Superior temporal gyrus (tissue), 1 donor: ENCODE measurements at regions not wholly inside any gene's neighbourhood (a gene's known extent, or its start where the extent isn't known, plus 50 kb on each side); places are given as distances from the start of the nearest gene placed in this dataset.
A peak's percentile ranks its signal among the peaks of the same experiment; 100 is the strongest.
"Not testable (repeated sequence)": the region's sequence is repeated elsewhere in the genome, so short reads cannot be mapped to it uniquely, and the experiment has no call there.

Source experiments
- DNase-seq: peaks from one replicate; pipeline ENCODE4 v3.0.0-alpha.2; 2016; ENCODE audit errors: extremely low spot score

GRCh38 chr12:92061061-92061460 is 84.6 kb downstream of the BTG1 start:
- DNase-seq, result no peak

DNA sequence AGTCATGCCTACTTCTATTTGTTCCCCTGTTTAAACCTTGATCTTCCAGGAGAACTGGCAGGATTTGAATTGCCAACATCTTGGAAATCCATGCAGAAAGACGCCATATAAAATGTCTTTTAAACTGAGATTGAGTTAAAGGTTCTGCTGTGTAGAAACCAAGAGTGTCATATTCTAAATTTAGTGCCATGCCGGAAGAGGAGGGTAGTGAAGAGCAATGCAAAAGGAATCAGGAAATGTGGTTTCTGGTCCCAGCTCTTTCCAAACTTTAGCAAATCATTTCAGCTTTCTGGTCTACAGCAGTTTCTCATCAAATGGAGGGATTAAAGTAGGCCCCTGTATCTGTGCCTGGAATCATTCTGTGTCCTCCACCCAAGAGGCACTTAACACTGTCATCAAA is 85.7 kb downstream of the BTG1 start:
- no peak for DNase-seq

DNA sequence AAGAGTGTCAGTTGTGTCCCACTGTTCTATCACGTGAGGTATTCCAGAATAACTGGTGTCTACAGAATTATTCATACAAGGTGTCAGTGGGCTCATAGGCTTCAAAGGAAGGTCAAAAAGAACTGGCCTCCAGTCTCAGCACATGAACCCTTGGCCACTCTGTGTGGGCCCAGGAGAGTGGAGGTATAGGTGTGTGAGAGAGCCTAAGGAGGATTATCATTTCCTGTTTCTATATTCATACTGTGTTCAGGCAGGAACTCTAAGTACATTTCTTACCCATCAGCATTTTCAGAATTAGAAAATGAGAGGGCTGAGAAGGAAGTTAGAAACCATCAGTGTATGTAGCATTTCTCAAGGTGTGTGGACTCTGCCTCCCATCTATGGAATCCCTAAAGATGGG is 87.0 kb downstream of the BTG1 start:
- DNase-seq, result no peak

DNA sequence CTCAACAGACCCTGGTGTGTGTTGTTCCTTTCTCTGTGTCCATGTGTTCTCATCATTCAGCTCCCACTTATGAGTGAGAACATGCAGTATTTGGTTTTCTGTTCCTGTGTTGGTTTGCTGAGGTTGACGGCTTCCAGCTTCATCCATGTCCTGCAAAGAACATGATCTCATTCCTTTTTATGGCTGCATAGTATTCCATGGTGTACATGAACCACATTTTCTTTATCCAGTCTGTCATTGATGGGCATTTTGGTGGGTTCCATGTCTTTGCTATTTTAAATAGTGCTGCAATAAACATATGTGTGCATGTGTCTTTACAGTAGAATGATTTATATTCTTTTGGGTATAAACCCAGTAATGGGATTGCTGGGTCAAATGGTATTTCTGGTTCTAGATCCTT is 88.9 kb downstream of the BTG1 start:
- not testable (repeated sequence) for DNase-seq

- DNase-seq, result no peak
Measured at GRCh38 chr12:92056290-92056689, 89.4 kb downstream of the BTG1 start.

DNA sequence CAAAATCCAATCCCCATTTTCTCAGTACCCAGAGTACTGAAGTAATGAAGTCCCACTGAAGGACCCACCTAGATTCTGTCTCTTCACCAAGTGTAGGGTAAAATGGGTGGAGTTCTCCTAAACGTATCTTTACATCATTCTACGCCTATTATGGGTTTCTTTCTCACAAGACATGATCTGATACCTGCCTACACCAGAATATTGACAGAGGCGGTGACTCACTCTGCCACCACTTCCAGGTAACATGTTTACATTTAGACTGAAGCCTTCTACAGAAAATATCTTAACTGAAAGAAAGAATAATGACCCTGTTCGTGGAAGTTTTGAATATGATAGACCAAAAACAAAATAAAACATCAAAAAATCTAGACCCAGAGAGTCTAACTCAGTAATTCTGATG is 89.8 kb downstream of the BTG1 start:
- DNase-seq, result no peak

DNA sequence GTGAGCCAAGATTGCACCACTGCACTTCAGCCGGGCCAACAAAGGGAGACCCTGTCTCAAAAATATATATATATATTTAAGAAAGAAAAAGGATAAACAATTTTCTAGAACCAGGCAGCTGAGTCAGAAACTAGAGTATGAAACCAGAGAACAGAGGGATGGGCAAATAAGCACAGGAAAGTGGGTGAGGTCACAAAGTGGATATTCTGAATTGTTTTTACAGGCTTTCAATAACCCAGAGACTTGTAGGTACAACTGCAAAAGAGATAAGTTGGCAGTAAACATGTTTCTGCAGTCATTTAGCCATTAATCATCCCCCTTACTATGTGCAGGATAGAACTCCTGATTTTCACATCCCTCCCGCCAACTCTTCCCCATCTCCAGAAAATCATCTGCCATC is 94.2 kb downstream of the BTG1 start:
- no peak for DNase-seq

- no peak for DNase-seq
Measured at GRCh38 chr12:92049403-92049802, 96.2 kb downstream of the BTG1 start.

DNA sequence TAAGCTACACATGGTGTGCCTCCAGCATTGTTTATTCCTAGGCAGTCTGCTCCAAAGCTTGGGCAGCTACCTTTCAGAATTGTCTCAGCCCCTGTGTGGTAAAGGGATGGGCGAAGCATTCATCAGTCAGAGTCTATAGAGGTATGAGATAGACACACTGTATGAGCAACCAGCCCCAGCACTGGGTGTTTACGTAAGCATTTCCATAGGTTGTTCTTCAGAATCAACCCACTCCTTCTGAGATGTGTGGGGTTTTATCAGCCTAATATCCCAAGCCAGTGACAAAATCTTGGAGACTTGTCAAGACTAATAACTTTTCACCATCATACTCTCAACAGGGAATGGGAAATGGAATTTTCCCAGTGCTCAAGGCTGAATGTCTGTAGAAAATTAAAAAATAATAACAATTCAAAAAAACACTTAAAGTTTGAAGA is 98.2 kb downstream of the BTG1 start:
- no peak for DNase-seq

GRCh38 chr12:92046557-92047392 is 98.9 kb downstream of the BTG1 start:
- no peak for DNase-seq

GRCh38 chr12:92045852-92046251 is 99.8 kb downstream of the BTG1 start:
- DNase-seq, result no peak

GRCh38 chr12:92044435-92044834 is 101.2 kb downstream of the BTG1 start:
- no peak for DNase-seq

GRCh38 chr12:92042791-92043531 is 102.7 kb downstream of the BTG1 start:
- no peak for DNase-seq

- no peak for DNase-seq
Measured at GRCh38 chr12:92041742-92042141, 103.9 kb downstream of the BTG1 start.

- peak; percentile 72 for DNase-seq
Measured at GRCh38 chr12:92039046-92039445, 106.6 kb downstream of the BTG1 start.

DNA sequence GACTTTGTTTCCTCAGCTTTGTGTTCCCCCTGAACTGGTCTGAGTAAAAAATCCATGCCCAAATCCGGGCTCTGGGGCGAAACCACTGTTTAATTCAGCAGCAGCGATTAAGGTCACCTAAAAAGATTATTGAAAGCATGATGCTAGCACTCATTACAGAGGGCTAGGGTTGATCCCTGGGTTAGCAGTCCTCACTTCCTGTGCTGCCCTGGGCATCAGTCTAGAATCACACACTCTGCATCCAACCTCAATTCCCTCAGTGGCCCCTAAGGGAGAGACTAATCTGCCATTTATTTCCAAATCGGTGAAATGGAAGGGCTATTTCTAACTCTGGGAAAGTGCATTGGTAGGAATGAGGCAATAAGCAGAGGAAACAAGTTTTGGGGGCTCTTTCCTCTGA is 107.2 kb downstream of the BTG1 start:
- no peak for DNase-seq

- no peak for DNase-seq
Measured at GRCh38 chr12:92036771-92037453, 108.7 kb downstream of the BTG1 start.

DNA sequence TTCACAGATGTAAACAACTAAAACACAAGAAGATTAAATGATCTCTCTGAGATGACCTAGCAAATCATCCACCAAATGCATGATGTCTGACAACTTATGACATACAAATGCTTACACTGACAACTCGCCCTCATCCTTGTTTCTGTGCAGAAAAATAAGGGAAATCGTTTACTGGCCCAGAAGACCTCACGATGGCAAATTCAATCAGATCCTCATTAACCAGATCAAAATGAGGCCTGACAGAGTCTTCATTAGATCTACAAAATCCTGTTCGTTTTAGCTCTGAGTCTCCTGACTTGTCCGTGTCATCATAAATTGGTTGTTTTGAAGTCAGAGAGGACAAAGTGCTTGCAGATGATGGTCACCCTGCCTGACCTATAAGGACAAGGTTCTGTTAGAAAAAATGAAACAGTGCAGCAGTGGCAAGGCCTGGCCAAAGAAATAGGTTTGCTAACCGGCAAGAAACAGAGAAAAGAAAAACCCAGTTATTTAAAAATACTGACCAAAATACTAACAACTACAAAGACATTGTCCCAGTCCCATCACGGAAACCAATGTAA is 109.5 kb downstream of the BTG1 start:
- no peak for DNase-seq

- DNase-seq, result no peak
Measured at GRCh38 chr12:92035477-92035876, 110.2 kb downstream of the BTG1 start.

GRCh38 chr12:92034858-92035401 is 110.7 kb downstream of the BTG1 start:
- DNase-seq, result peak; percentile 63

GRCh38 chr12:92034083-92034482 is 111.6 kb downstream of the BTG1 start:
- no peak for DNase-seq

- DNase-seq, result no peak
Measured at GRCh38 chr12:92032965-92033364, 112.7 kb downstream of the BTG1 start.
